ENCODE measurements at regions not wholly inside any gene's neighbourhood (a gene's known extent, or its start where the extent isn't known, plus 50 kb on each side); places are given as distances from the start of the nearest gene placed in this dataset.

DNA sequence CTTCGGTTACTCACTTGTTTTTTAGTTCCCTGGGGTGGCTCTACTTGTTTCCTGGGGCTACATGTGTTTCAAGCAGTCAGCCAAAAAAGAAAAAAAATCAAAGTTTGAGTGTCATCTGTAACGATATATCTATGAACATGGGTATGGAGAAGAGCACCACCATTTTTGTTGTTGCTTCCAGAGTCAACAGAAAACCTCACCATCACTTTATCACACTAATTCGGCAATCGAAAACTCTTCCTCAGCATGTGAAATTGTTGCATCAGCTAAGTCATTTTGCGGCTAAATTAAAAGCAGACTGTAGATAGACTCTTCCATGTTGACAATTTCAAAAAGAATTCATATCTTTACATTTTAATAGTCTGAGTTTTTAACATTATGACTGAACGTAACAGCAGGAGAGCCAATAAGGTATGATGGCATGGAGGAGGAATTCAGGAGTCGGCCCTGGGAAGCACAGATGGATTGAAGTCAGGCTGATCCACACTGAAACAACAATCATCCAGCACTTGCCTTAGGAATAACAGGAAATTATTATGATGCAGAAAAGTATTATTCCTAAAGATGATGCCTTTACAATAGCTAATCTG lies 455.7 kb upstream of the KLF6 start:
- H3K79me2 ChIP-seq (ENCODE audit: control insufficient read depth, insufficient read depth, low read length): no peaks in the 10 kb centered on the region
- H3K4me3 ChIP-seq: no peak overlapping the region
- H3K4me1 ChIP-seq (replicated peaks in 1 of 2; ENCODE audit: control insufficient read depth in 2 of 2, insufficient read depth in 2 of 2, low read length in 2 of 2): no peaks in the 10 kb centered on the region
- H3K36me3 ChIP-seq (ENCODE audit: control insufficient read depth, insufficient read depth, low read length): no peaks in the 10 kb centered on the region
- H3K27ac ChIP-seq (ENCODE audit: extremely low read depth, low read depth, low read length): no peak overlapping the region
- TF ChIP-seq ZNF282 (CRISPR knock-in tag; IDR thresholded peaks at IDR 0.05): no peak
- TF ChIP-seq CEBPG (CRISPR knock-in tag; IDR thresholded peaks at IDR 0.05): no peak
- TF ChIP-seq CEBPG (tag; conservative IDR thresholded peaks at IDR 0.05 in 1 of 2, IDR thresholded peaks at IDR 0.05 in 1 of 2): peak in 1 of 2 experiments; percentile 52; a peak in 1 of 4 replicates
- TF ChIP-seq ATF4 (CRISPR knock-in tag; IDR thresholded peaks at IDR 0.05): peak; percentile 53; the same call in 1 of the 2 replicates
- no peak overlapping the region for H2AFZ ChIP-seq (ENCODE audit: low read depth, low read length)
- intact Hi-C loops (cut with micrococcal nuclease) (no loop called here), in situ Hi-C loops (cut with MboI) (no loop called here)
- 0% methylated on average over 7 of the region's 7 CpGs for WGBS (ENCODE audit: insufficient coverage, low coverage, missing lambda C conversion rate)
- no peak for ATAC-seq
- no peaks in the 10 kb centered on the region for H3K9me1 ChIP-seq (ENCODE audit: control insufficient read depth, insufficient read depth, low read length)
- no peaks in the 10 kb centered on the region for H3K9me3 ChIP-seq (replicated peaks; ENCODE audit: control insufficient read depth, insufficient read depth, low read depth, low read length)
- peaks cover 0 to 8% of the 10 kb centered on the region in 2 experiments; a peak in 1 of 5 replicates for H3K27me3 ChIP-seq (ENCODE audit: control insufficient read depth in 2 of 2, insufficient read depth in 2 of 2, low read length in 2 of 2)
- BruUV-seq (replicated peaks): no TSS peak
- ChIA-PET CTCF (ENCODE audit: low intra/inter-chr PET ratio) (no interaction called here), POLR2A (no interaction called here)
- H4K20me1 ChIP-seq (replicated peaks; ENCODE audit: control insufficient read depth, insufficient read depth, low read length): no peaks in the 10 kb centered on the region
- DNase-seq (ENCODE audit: extremely low read depth in 1 of 4, low spot score in 3 of 4): no peak
- no peak overlapping the region for H3K9ac ChIP-seq (ENCODE audit: insufficient read depth in 1 of 2, low read depth in 2 of 2, low read length in 2 of 2)
- no peak overlapping the region for H3K4me2 ChIP-seq (ENCODE audit: insufficient read depth, low read length)
- FAIRE-seq: no peak

DNA sequence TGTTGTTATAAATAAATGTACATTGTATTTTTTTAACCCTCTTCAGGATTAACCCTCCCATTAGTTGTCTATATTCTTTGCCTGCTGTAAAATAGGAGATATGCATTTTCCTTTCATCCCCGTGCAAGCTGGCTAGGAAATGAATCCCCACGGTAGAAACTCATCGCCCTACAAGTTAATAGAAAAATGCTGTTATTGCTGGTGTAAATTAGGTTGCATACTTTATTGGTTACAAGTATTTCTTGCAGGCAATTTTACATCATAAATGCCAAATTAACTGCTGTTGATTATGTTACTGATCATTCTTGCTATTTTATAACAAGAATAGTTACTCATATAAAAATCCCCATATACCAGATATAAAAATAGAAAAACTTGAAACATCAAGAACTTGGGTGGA lies 454.2 kb upstream of the KLF6 start:
- FAIRE-seq (no peak), ATAC-seq (no peak), DNase-seq (ENCODE audit: extremely low read depth in 1 of 4, low spot score in 3 of 4) (no peak)
- Histone ChIP-seq H3K36me3 (ENCODE audit: control insufficient read depth, insufficient read depth, low read length) (no peaks in the 10 kb centered on the region), H4K20me1 (replicated peaks; ENCODE audit: control insufficient read depth, insufficient read depth, low read length) (no peaks in the 10 kb centered on the region), H2AFZ (ENCODE audit: low read depth, low read length) (no peak overlapping the region), H3K27me3 (ENCODE audit: control insufficient read depth in 2 of 2, insufficient read depth in 2 of 2, low read length in 2 of 2) (peaks cover 0 to 11% of the 10 kb centered on the region in 2 experiments; a peak in 1 of 5 replicates), H3K9me1 (ENCODE audit: control insufficient read depth, insufficient read depth, low read length) (no peaks in the 10 kb centered on the region), H3K9me3 (replicated peaks; ENCODE audit: control insufficient read depth, insufficient read depth, low read depth, low read length) (no peaks in the 10 kb centered on the region), H3K4me3 (no peak overlapping the region), H3K4me2 (ENCODE audit: insufficient read depth, low read length) (no peak overlapping the region), H3K9ac (ENCODE audit: insufficient read depth in 1 of 2, low read depth in 2 of 2, low read length in 2 of 2) (no peak overlapping the region), H3K4me1 (replicated peaks in 1 of 2; ENCODE audit: control insufficient read depth in 2 of 2, insufficient read depth in 2 of 2, low read length in 2 of 2) (no peaks in the 10 kb centered on the region), H3K27ac (ENCODE audit: extremely low read depth, low read depth, low read length) (no peak overlapping the region), H3K79me2 (ENCODE audit: control insufficient read depth, insufficient read depth, low read length) (no peaks in the 10 kb centered on the region)
- in situ Hi-C loops (cut with MboI): no loop called here
- ChIA-PET CTCF (ENCODE audit: low intra/inter-chr PET ratio) (no interaction called here), POLR2A (interaction anchor here (0.6 kb wide), 1 partner anchor 361 kb away, joined by 3 read pairs; no protein-coding TSS in a partner anchor)
- intact Hi-C loops (cut with micrococcal nuclease): no loop called here
- TF ChIP-seq, protein P1, sequence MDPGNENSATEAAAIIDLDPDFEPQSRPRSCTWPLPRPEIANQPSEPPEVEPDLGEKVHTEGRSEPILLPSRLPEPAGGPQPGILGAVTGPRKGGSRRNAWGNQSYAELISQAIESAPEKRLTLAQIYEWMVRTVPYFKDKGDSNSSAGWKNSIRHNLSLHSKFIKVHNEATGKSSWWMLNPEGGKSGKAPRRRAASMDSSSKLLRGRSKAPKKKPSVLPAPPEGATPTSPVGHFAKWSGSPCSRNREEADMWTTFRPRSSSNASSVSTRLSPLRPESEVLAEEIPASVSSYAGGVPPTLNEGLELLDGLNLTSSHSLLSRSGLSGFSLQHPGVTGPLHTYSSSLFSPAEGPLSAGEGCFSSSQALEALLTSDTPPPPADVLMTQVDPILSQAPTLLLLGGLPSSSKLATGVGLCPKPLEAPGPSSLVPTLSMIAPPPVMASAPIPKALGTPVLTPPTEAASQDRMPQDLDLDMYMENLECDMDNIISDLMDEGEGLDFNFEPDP (CRISPR knock-in tag; IDR thresholded peaks at IDR 0.05): no peak
- TF ChIP-seq ZNF133 (CRISPR knock-in tag; IDR thresholded peaks at IDR 0.05) (no peak), USF2 (CRISPR knock-in tag; IDR thresholded peaks at IDR 0.05) (no peak), CREM (IDR thresholded peaks at IDR 0.05; ENCODE audit: low read depth) (no peak)
- TF ChIP-seq, protein P2, sequence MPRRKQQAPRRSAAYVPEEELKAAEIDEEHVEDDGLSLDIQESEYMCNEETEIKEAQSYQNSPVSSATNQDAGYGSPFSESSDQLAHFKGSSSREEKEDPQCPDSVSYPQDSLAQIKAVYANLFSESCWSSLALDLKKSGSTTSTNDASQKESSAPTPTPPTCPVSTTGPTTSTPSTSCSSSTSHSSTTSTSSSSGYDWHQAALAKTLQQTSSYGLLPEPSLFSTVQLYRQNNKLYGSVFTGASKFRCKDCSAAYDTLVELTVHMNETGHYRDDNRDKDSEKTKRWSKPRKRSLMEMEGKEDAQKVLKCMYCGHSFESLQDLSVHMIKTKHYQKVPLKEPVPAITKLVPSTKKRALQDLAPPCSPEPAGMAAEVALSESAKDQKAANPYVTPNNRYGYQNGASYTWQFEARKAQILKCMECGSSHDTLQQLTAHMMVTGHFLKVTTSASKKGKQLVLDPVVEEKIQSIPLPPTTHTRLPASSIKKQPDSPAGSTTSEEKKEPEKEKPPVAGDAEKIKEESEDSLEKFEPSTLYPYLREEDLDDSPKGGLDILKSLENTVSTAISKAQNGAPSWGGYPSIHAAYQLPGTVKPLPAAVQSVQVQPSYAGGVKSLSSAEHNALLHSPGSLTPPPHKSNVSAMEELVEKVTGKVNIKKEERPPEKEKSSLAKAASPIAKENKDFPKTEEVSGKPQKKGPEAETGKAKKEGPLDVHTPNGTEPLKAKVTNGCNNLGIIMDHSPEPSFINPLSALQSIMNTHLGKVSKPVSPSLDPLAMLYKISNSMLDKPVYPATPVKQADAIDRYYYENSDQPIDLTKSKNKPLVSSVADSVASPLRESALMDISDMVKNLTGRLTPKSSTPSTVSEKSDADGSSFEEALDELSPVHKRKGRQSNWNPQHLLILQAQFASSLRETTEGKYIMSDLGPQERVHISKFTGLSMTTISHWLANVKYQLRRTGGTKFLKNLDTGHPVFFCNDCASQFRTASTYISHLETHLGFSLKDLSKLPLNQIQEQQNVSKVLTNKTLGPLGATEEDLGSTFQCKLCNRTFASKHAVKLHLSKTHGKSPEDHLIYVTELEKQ (CRISPR knock-in tag; IDR thresholded peaks at IDR 0.05): no peak
- no TSS peak for BruUV-seq (replicated peaks)
- 0% methylated on average over 3 of the region's 3 CpGs for WGBS (ENCODE audit: insufficient coverage, low coverage, missing lambda C conversion rate)

All from K562 (cell line).